Heart right ventricle (tissue), 16 donors: ENCODE measurements at regions not wholly inside any gene's neighbourhood (a gene's known extent, or its start where the extent isn't known, plus 50 kb on each side); places are given as distances from the start of the nearest gene placed in this dataset.

Source experiments
- ATAC-seq, 8 donors: fragments of 200-7000 bp; cut with Tn5 transposase; one replicate each; pipeline ENCODE4 v1.9.1; 2020; ENCODE audit warnings: mild to moderate bottlenecking in 8 of 8, moderate library complexity in 8 of 8, moderate number of reproducible peaks in 1 of 8
- DNase-seq, 2 donors: peaks; one replicate each; pipeline ENCODE4 v3.0.0-alpha.2; 2020
- H3K27ac ChIP-seq, 10 donors: fragments of 200-600 bp; sonication (generic) in 2 of 10; one replicate each; pipeline versions ENCODE4 v1.5.0 to v1.8.0; 2020 to 2022; ENCODE audit warnings: mild to moderate bottlenecking in 3 of 10
- H3K27me3 ChIP-seq, 7 donors: fragments of 200-600 bp; one replicate each; pipeline ENCODE4 v1.8.0; 2021 to 2022; ENCODE audit warnings: mild to moderate bottlenecking in 2 of 7
- H3K36me3 ChIP-seq, 9 donors: fragments of 200-600 bp; sonication (generic) in 1 of 9; one replicate each; pipeline versions ENCODE4 v1.5.0 to v1.8.0; 2020 to 2022; ENCODE audit warnings: mild to moderate bottlenecking in 2 of 9
- H3K4me1 ChIP-seq, 9 donors: fragments of 200-600 bp; sonication (generic) in 1 of 9; one replicate each; pipeline versions ENCODE4 v1.5.0 to v1.8.0; 2020 to 2022; ENCODE audit warnings: mild to moderate bottlenecking in 4 of 9
- H3K4me3 ChIP-seq, 10 donors: fragments of 200-600 bp; sonication (generic) in 2 of 10; one replicate each; pipeline versions ENCODE4 v1.5.0 to v1.8.0; 2020 to 2022; ENCODE audit warnings: mild to moderate bottlenecking in 7 of 10, moderate library complexity in 2 of 10
- H3K9me3 ChIP-seq, 11 donors: fragments of 200-600 bp in 10 of 11; sonication (generic) in 2 of 11; one replicate each; pipeline versions ENCODE4 v1.5.0 to v1.8.0; 2013 to 2022; ENCODE audit warnings: mild to moderate bottlenecking in 2 of 11, control low read depth in 1 of 11, moderate library complexity in 1 of 11
- WGBS, 2 donors: extraction: QIAGEN DNeasy Blood & Tissue Kit; methylation state at CpG; one replicate each; pipeline ENCODE4 v1.1.7; 2013; ENCODE audit warnings: inconsistent platforms in 1 of 2; 5-methylcytosine and 5-hydroxymethylcytosine counted together
- intact Hi-C, 10 donors: fragments of 100-400 bp; cut with DNase I; formaldehyde crosslinking; loops; one replicate each; pipeline versions ENCODE4 v1.11.1 to v1.14.2; 2022
- TF ChIP-seq, protein P1 (sequence below), 9 donors: fragments of 200-600 bp; sonication (generic) in 2 of 9; IDR thresholded peaks; one replicate each; pipeline versions ENCODE4 v1.5.0 to v1.8.0; 2021 to 2022; ENCODE audit warnings: antibody characterized with exemption in 9 of 9, mild to moderate bottlenecking in 5 of 9, moderate library complexity in 1 of 9
- donor health status: Arrhythmogenic right ventricular cardiomyopathy.
- donor health status: ischemic (EF 13 %, LVEDD 7.1; RV severe dilation, severe dysfunction).
- donor health status: healthy with polysubstance abuse.
- donor health status: DM: no; HTN: yes; CAD: no.
- donor health status: DM: no; HTN: no; CAD: no.
- donor health status: ischemic (EF 25% LVEDD 6.9; RV normal size, moderate dysfunction).
- donor health status: ischemic (EF 25% LVEDD 5.7; RV mildly dilated, moderate dysfunction).
- donor health status: healthy.
- donor health status: DM: yes; HTN: yes; CAD: no.
- donor health status: Ischemic cardiomyopathy.
- donor health status: ischemic (EF 35%, LVEDD 5.7; RV mildly dilated, moderate dysfunction).
- donor health status: nonischemic (EF 11% LVEDD 7.7; RV severe dilation, severe dysfunction).
- donor health status: DM: yes; HTN: yes; CAD: no.
- donor health status: PGD.
- donor health status: ischemic (EF 29% LVEDD 5.4; RV normal size, mild dysfunction).
- donor health status: nonischemic (EF 23%, LVEDD 6.1; RV moderate dilation, normal function).

DNA sequence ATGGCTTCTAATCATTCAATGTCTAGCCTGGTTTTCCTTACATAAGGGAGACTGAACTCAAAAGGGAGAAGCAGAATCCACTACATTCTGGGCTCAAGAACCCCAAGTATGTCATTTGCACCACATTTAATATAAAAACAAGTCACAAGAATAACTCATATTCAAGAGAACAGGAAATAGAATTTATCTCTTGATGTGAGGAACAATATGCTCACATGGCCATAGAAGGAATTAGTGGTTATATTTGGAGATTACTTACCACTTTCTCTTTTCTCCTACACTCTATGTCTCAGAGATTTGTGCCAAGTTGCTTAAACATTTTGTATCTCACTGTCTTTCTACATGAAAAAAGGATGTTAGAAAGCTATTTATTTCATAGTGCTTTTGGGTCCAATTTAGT is 922.6 kb upstream of the PABPC4L start:
- no peak overlapping the region for H3K4me3 ChIP-seq
- peaks cover 0 to 4% (median 0%) of the 10 kb centered on the region in 11 donors for H3K9me3 ChIP-seq
- no peak for DNase-seq
- no peaks in the 10 kb centered on the region for H3K27me3 ChIP-seq
- intact Hi-C loops: no loop called here
- TF ChIP-seq, protein P1, sequence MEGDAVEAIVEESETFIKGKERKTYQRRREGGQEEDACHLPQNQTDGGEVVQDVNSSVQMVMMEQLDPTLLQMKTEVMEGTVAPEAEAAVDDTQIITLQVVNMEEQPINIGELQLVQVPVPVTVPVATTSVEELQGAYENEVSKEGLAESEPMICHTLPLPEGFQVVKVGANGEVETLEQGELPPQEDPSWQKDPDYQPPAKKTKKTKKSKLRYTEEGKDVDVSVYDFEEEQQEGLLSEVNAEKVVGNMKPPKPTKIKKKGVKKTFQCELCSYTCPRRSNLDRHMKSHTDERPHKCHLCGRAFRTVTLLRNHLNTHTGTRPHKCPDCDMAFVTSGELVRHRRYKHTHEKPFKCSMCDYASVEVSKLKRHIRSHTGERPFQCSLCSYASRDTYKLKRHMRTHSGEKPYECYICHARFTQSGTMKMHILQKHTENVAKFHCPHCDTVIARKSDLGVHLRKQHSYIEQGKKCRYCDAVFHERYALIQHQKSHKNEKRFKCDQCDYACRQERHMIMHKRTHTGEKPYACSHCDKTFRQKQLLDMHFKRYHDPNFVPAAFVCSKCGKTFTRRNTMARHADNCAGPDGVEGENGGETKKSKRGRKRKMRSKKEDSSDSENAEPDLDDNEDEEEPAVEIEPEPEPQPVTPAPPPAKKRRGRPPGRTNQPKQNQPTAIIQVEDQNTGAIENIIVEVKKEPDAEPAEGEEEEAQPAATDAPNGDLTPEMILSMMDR (IDR thresholded peaks at IDR 0.05): no peak
- no peak for ATAC-seq
- H3K36me3 ChIP-seq: no peaks in the 10 kb centered on the region
- H3K4me1 ChIP-seq: no peaks in the 10 kb centered on the region
- H3K27ac ChIP-seq: no peak overlapping the region

DNA sequence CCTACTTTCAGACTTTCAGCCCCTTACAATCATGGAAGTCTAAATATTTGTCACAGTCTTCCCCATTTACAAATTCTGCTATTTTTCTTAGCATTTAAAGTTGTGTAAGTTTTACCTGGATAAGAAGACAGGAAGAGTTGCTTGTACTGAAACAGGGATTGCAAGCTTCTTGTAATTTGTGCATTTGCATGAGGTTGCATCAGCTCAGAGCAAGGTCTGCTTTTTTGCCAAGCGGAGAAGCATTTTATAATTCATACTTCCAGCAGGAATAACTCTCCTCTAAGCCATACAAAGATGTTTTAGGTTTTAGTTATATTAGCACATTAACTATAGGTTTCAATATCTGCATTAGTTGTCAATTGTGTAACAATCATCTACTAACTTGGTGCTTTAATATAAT is 922.0 kb upstream of the PABPC4L start:
- ATAC-seq: no peak
- H3K9me3 ChIP-seq: peaks cover 0 to 4% (median 0%) of the 10 kb centered on the region in 11 donors
- intact Hi-C loops: no loop called here
- H3K27ac ChIP-seq: no peak overlapping the region
- WGBS, 2 donors: 91 to 92% methylated on average over 1 of the region's 1 CpG
- TF ChIP-seq, protein P1 (IDR thresholded peaks at IDR 0.05): no peak
- no peak for DNase-seq
- no peaks in the 10 kb centered on the region for H3K4me1 ChIP-seq
- no peak overlapping the region for H3K4me3 ChIP-seq
- no peaks in the 10 kb centered on the region for H3K27me3 ChIP-seq
- no peaks in the 10 kb centered on the region for H3K36me3 ChIP-seq

GRCh38 chr4:135122457-135122856 is 920.9 kb upstream of the PABPC4L start:
- no peak overlapping the region for H3K4me3 ChIP-seq
- intact Hi-C loops: no loop called here
- WGBS, 2 donors: 89 to 92% methylated on average over 2 of the region's 2 CpGs

DNA sequence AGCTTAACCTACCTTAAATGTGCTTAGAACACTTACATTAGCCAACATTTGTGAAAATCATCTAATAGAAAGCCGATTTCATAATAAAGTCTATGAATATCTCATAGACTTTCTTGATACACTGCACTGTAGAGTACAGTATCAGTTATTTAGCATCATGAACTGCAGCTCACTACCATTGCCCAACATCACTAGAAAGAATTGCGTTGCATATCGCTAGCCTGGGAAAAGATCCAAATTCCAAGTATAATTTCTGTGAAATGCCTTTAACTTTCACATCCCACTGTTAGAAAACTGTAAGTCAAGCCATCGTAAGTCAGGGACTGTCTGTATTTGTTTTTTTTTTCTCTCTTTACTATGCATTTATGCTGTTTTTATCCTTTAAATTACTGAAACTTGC is 918.6 kb upstream of the PABPC4L start:
- Histone ChIP-seq H3K27me3 (no peaks in the 10 kb centered on the region), H3K4me1 (no peaks in the 10 kb centered on the region), H3K9me3 (no peaks in the 10 kb centered on the region), H3K4me3 (no peak overlapping the region), H3K36me3 (no peaks in the 10 kb centered on the region), H3K27ac (no peak overlapping the region)
- DNase-seq: no peak
- TF ChIP-seq, protein P1 (IDR thresholded peaks at IDR 0.05): no peak
- intact Hi-C loops: no loop called here
- no peak for ATAC-seq
- WGBS, 2 donors: 60 to 61% methylated on average over 4 of the region's 4 CpGs

More at GRCh38 chr4:135122457-135122856, 920.9 kb upstream of the PABPC4L start:
- TF ChIP-seq, protein P1 (IDR thresholded peaks at IDR 0.05): no peak
- Histone ChIP-seq H3K27ac (no peak overlapping the region), H3K9me3 (peaks cover 0 to 4% (median 0%) of the 10 kb centered on the region in 11 donors), H3K27me3 (no peaks in the 10 kb centered on the region), H3K4me1 (no peaks in the 10 kb centered on the region), H3K36me3 (no peaks in the 10 kb centered on the region)
- DNase-seq (no peak), ATAC-seq (no peak)
